Liver (tissue), 8 donors: ENCODE measurements at regions not wholly inside any gene's neighbourhood (a gene's known extent, or its start where the extent isn't known, plus 50 kb on each side); places are given as distances from the start of the nearest gene placed in this dataset.
A peak's percentile ranks its signal among the peaks of the same experiment; 100 is the strongest.

Experiments
- DNase-seq: peaks from one replicate; pipeline ENCODE4 v3.0.0-alpha.2; 2017; ENCODE audit warnings: low spot score
- H3K27ac ChIP-seq, 2 donors: one replicate each; pipeline ENCODE4 v1.7.0; 2013; ENCODE audit warnings: inconsistent platforms in 2 of 2, low read length in 2 of 2, control low read depth in 1 of 2, low read depth in 1 of 2, mild to moderate bottlenecking in 1 of 2
- H3K27me3 ChIP-seq, 4 donors: one replicate each; pipeline versions ENCODE4 v1.6.1 to v1.7.0; 2013; ENCODE audit warnings: low read length in 3 of 4, inconsistent platforms in 1 of 4, mild to moderate bottlenecking in 1 of 4, moderate library complexity in 1 of 4; ENCODE audit not compliant: control insufficient read depth in 4 of 4, insufficient read depth in 4 of 4
- H3K36me3 ChIP-seq, 4 donors: one replicate each; pipeline versions ENCODE4 v1.6.1 to v1.7.0; 2013; ENCODE audit warnings: low read length in 3 of 4, mild to moderate bottlenecking in 3 of 4, low read depth in 1 of 4, moderate library complexity in 1 of 4; ENCODE audit not compliant: control insufficient read depth in 4 of 4, insufficient read depth in 3 of 4
- H3K4me1 ChIP-seq, 4 donors: one replicate each; pipeline versions ENCODE4 v1.6.1 to v1.7.0; 2013; ENCODE audit warnings: low read length in 3 of 4, mild to moderate bottlenecking in 3 of 4, moderate library complexity in 1 of 4; ENCODE audit not compliant: control insufficient read depth in 4 of 4, insufficient read depth in 4 of 4
- H3K4me3 ChIP-seq, 3 donors: one replicate each; pipeline versions ENCODE4 v1.6.1 to v1.7.0; 2013; ENCODE audit warnings: low read length in 3 of 3, control low read depth in 1 of 3, low read depth in 1 of 3, mild to moderate bottlenecking in 1 of 3
- H3K9ac ChIP-seq, 2 donors: one replicate each; pipeline ENCODE4 v1.7.0; 2013; ENCODE audit warnings: low read length in 2 of 2, mild to moderate bottlenecking in 2 of 2, moderate library complexity in 2 of 2, control low read depth in 1 of 2, low read depth in 1 of 2
- H3K9me3 ChIP-seq, 4 donors: one replicate each; pipeline versions ENCODE4 v1.6.1 to v1.7.0; 2013; ENCODE audit warnings: low read length in 3 of 4; ENCODE audit not compliant: control insufficient read depth in 4 of 4
- CTCF ChIP-seq: fragments of 150-350 bp; IDR thresholded peaks from 2 replicates; pipeline ENCODE4 v1.5.1; 2017; ENCODE audit warnings: improper control_type of control experiment, low read depth, low read length; ENCODE audit not compliant: missing input control
- EGR1 ChIP-seq, 2 donors: IDR thresholded peaks; 2 replicates each; pipeline ENCODE4 v1.6.1; 2016 to 2018; ENCODE audit warnings: antibody characterized with exemption in 2 of 2, low read depth in 2 of 2
- FOXA2 ChIP-seq: IDR thresholded peaks from 2 replicates; pipeline ENCODE4 v1.6.1; 2016; ENCODE audit warnings: antibody characterized with exemption
- GABPA ChIP-seq, 2 donors: IDR thresholded peaks in 1 of 2; conservative IDR thresholded peaks in 1 of 2; 2 replicates each; pipeline ENCODE4 v1.6.1; 2016; ENCODE audit warnings: antibody characterized with exemption in 2 of 2, mild to moderate bottlenecking in 1 of 2, moderate library complexity in 1 of 2
- HNF4A ChIP-seq, 2 donors: conservative IDR thresholded peaks; 2 replicates each; pipeline ENCODE4 v1.6.1; 2016; ENCODE audit warnings: antibody characterized with exemption in 2 of 2, mild to moderate bottlenecking in 2 of 2
- JUND ChIP-seq, 2 donors: IDR thresholded peaks; 2 replicates each; pipeline ENCODE4 v1.6.1; 2016; ENCODE audit warnings: antibody characterized with exemption in 2 of 2
- MAX ChIP-seq: IDR thresholded peaks from 2 replicates; pipeline ENCODE4 v1.6.1; 2016; ENCODE audit warnings: antibody characterized with exemption
- NR2F2 ChIP-seq: IDR thresholded peaks from 2 replicates; pipeline ENCODE4 v1.6.1; 2016; ENCODE audit warnings: antibody characterized with exemption
- RXRA ChIP-seq, 2 donors: IDR thresholded peaks; 2 replicates each; pipeline ENCODE4 v1.6.1; 2017 to 2018; ENCODE audit warnings: antibody characterized with exemption in 2 of 2, mild to moderate bottlenecking in 1 of 2
- SP1 ChIP-seq: IDR thresholded peaks from 2 replicates; pipeline ENCODE4 v1.6.1; 2018; ENCODE audit warnings: antibody characterized with exemption, mild to moderate bottlenecking
- TAF1 ChIP-seq: conservative IDR thresholded peaks from 2 replicates; pipeline ENCODE4 v1.6.1; 2016; ENCODE audit warnings: antibody characterized with exemption, mild to moderate bottlenecking
- YY1 ChIP-seq: IDR thresholded peaks from 2 replicates; pipeline ENCODE4 v1.6.1; 2016; ENCODE audit warnings: antibody characterized with exemption, mild to moderate bottlenecking
- ZBTB33 ChIP-seq: IDR thresholded peaks from 2 replicates; pipeline ENCODE4 v1.6.1; 2016; ENCODE audit warnings: antibody characterized with exemption
- WGBS: extraction: QIAGEN DNeasy Blood & Tissue Kit; methylation state at CpG from one replicate; pipeline ENCODE4 v1.1.7; 2013; 5-methylcytosine and 5-hydroxymethylcytosine counted together
- TF ChIP-seq, protein P1 (sequence below): IDR thresholded peaks from 2 replicates; pipeline ENCODE4 v1.6.1; 2016; ENCODE audit warnings: antibody characterized with exemption, mild to moderate bottlenecking
- donor health status: healthy.
- donor health status: healthy.
- donor health status: healthy.
- donor health status: healthy.
- donor health status: healthy.

DNA sequence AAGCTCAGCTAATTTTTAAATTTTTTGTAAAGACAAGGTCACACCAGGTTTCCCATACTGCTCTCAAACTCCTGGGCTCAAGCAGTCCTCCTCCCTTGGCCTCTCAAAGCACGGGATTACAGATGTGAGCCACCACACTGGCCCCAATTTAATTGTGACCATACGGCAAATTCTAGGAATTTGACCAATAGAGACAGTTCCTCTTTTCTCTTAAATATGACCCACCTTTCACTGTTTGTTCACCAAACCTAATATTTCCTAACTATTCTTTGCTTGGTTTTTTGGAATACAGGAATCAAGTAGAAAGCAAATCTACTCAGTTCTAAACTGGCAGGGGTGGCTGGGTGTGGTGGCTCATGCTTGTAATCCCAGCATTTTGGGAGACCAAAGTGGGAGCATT lies 264.0 kb downstream of the SHQ1 start:
- H3K9me3 ChIP-seq, result no peaks in the 10 kb centered on the region
- H3K27me3 ChIP-seq, result no peaks in the 10 kb centered on the region
- WGBS, result 88% methylated on average over 2 of the region's 2 CpGs
- no peak for DNase-seq
- no peak overlapping the region for H3K4me3 ChIP-seq
- no peak overlapping the region for H3K27ac ChIP-seq
- no peaks in the 10 kb centered on the region for H3K36me3 ChIP-seq
- H3K4me1 ChIP-seq, result peaks cover 0 to 15% (median 5%) of the 10 kb centered on the region in 4 donors
- TF ChIP-seq EGR1 (IDR thresholded peaks at IDR 0.05; ENCODE audit: low read depth in 2 of 2) (no peak), RXRA (IDR thresholded peaks at IDR 0.05) (no peak), HNF4A (conservative IDR thresholded peaks at IDR 0.05) (no peak), CTCF (no peak)
- H3K9ac ChIP-seq, result no peak overlapping the region

DNA sequence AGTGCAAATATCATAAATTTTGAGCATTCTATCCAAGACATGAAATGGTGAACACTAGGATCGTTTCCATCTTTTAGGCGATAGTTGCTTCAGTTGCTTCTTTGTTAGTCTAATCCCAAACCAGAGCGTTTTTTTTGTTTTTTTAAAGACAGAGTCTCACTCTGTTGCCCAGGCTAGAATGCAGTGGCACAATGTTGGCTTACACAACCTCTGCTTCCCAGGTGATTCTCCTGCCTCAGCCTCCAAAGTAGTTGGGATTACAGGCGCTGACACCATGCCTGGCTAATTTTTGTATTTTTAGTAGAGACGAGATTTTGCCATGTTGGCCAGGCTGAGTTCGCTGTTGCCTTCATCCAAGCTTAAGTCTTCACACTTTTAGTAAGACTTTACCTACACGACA lies 265.3 kb downstream of the SHQ1 start:
- WGBS, result 86% methylated on average over 7 of the region's 7 CpGs
- no peaks in the 10 kb centered on the region for H3K36me3 ChIP-seq
- H3K9ac ChIP-seq, result no peak overlapping the region
- no peak for TF ChIP-seq ZBTB33
- no peak overlapping the region for H3K27ac ChIP-seq
- DNase-seq, result no peak
- H3K27me3 ChIP-seq, result no peaks in the 10 kb centered on the region
- no peaks in the 10 kb centered on the region for H3K9me3 ChIP-seq
- H3K4me3 ChIP-seq, result no peak overlapping the region
- H3K4me1 ChIP-seq, result peaks cover 0 to 15% (median 5%) of the 10 kb centered on the region in 4 donors

- Histone ChIP-seq H3K4me1 (peaks cover 0 to 15% (median 5%) of the 10 kb centered on the region in 4 donors), H3K27ac (peak overlapping the region in 1 of 2 donors; percentile 45), H3K9me3 (no peaks in the 10 kb centered on the region), H3K36me3 (no peaks in the 10 kb centered on the region), H3K9ac (no peak overlapping the region), H3K27me3 (no peaks in the 10 kb centered on the region), H3K4me3 (no peak overlapping the region)
- 48% methylated on average over 6 of the region's 6 CpGs for WGBS
- no peak for DNase-seq
- peak in 1 of 2 donors; percentile 23 for TF ChIP-seq EGR1 (IDR thresholded peaks at IDR 0.05; ENCODE audit: low read depth in 2 of 2)
- TF ChIP-seq, protein P1, sequence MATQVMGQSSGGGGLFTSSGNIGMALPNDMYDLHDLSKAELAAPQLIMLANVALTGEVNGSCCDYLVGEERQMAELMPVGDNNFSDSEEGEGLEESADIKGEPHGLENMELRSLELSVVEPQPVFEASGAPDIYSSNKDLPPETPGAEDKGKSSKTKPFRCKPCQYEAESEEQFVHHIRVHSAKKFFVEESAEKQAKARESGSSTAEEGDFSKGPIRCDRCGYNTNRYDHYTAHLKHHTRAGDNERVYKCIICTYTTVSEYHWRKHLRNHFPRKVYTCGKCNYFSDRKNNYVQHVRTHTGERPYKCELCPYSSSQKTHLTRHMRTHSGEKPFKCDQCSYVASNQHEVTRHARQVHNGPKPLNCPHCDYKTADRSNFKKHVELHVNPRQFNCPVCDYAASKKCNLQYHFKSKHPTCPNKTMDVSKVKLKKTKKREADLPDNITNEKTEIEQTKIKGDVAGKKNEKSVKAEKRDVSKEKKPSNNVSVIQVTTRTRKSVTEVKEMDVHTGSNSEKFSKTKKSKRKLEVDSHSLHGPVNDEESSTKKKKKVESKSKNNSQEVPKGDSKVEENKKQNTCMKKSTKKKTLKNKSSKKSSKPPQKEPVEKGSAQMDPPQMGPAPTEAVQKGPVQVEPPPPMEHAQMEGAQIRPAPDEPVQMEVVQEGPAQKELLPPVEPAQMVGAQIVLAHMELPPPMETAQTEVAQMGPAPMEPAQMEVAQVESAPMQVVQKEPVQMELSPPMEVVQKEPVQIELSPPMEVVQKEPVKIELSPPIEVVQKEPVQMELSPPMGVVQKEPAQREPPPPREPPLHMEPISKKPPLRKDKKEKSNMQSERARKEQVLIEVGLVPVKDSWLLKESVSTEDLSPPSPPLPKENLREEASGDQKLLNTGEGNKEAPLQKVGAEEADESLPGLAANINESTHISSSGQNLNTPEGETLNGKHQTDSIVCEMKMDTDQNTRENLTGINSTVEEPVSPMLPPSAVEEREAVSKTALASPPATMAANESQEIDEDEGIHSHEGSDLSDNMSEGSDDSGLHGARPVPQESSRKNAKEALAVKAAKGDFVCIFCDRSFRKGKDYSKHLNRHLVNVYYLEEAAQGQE, result peak; percentile 48
- no peak for TF ChIP-seq GABPA (IDR thresholded peaks at IDR 0.05 in 1 of 2, conservative IDR thresholded peaks at IDR 0.05 in 1 of 2)
- TF ChIP-seq SP1, result peak; percentile 75
- peak; percentile 57 to 80 for TF ChIP-seq HNF4A (conservative IDR thresholded peaks at IDR 0.05)
- peak; percentile 42 for TF ChIP-seq NR2F2
- TF ChIP-seq RXRA (IDR thresholded peaks at IDR 0.05), result peak; percentile 76 to 85
- peak; percentile 52 for TF ChIP-seq FOXA2
- TF ChIP-seq CTCF, result no peak
- peak; percentile 80 for TF ChIP-seq YY1
- TF ChIP-seq ZBTB33, result peak; percentile 68
- TF ChIP-seq MAX, result peak; percentile 42
- TF ChIP-seq TAF1, result no peak
- peak in 1 of 2 donors; percentile 36 for TF ChIP-seq JUND (IDR thresholded peaks at IDR 0.05)
Measured at GRCh38 chr3:72582211-72582878, 265.9 kb downstream of the SHQ1 start.
